Kidney epithelial cell (primary cell): ENCODE measurements at regions not wholly inside any gene's neighbourhood (a gene's known extent, or its start where the extent isn't known, plus 50 kb on each side); places are given as distances from the start of the nearest gene placed in this dataset.

Experiments used
- DNase-seq: peaks from one replicate; pipeline ENCODE4 v3.0.0-alpha.2; 2010; ENCODE audit warnings: low read depth
- H3K27me3 ChIP-seq: 2 replicates; pipeline ENCODE4 v1.6.0; 2011; ENCODE audit warnings: low read length; ENCODE audit not compliant: control insufficient read depth, insufficient read depth
- H3K36me3 ChIP-seq: 2 replicates; pipeline ENCODE4 v1.5.1; 2011; ENCODE audit warnings: low read length; ENCODE audit not compliant: control insufficient read depth, insufficient read depth
- H3K4me3 ChIP-seq: 2 replicates; pipeline ENCODE4 v1.5.1; 2011; ENCODE audit warnings: low read depth, mild to moderate bottlenecking, control low read depth, low read length
- TF ChIP-seq, protein P1 (sequence below): IDR thresholded peaks from 2 replicates; pipeline ENCODE4 v1.5.1; 2011; ENCODE audit warnings: mild to moderate bottlenecking, moderate library complexity, low read length, control low read depth, inconsistent platforms; ENCODE audit not compliant: insufficient read depth, poor library complexity, severe bottlenecking

DNA sequence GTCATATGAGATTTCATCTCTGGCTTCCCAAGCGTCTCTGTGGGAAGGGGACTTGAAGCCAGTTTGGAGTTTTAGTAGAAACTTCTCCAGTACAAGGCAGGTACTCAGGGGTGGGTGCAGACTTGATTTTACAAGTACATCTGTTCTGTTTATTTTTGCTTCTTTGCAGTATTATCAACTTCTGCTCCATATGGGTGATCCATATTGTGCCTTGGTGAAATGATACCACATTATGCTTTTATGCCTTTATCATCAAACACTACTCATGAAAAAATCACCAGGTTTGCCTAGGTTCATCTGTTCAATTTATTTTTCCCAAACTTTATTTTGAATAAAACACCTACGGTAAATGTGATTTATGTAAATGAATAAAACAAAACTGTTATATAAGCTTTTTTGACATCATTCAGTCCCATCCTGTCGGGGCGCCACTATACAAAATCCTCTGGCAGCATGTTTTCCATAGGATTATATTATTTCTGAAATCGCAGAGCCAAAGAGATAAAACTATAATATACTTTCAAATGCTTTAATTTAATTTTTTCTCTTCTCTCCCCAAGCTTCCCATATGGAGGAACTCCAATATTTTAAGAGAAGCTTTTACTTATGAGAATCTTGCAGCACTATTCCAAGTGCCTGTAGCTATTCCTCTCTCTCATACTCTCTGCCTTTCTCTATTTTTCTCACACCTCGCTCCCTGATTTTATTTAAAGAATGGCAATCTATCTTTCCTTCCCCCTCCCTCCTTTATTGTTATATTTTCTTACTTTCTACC is 490.9 kb downstream of the RNF144A start:
- H3K27me3 ChIP-seq: no peaks in the 10 kb centered on the region
- no peaks in the 10 kb centered on the region for H3K36me3 ChIP-seq
- H3K4me3 ChIP-seq: no peak overlapping the region
- DNase-seq: no peak
- TF ChIP-seq, protein P1, sequence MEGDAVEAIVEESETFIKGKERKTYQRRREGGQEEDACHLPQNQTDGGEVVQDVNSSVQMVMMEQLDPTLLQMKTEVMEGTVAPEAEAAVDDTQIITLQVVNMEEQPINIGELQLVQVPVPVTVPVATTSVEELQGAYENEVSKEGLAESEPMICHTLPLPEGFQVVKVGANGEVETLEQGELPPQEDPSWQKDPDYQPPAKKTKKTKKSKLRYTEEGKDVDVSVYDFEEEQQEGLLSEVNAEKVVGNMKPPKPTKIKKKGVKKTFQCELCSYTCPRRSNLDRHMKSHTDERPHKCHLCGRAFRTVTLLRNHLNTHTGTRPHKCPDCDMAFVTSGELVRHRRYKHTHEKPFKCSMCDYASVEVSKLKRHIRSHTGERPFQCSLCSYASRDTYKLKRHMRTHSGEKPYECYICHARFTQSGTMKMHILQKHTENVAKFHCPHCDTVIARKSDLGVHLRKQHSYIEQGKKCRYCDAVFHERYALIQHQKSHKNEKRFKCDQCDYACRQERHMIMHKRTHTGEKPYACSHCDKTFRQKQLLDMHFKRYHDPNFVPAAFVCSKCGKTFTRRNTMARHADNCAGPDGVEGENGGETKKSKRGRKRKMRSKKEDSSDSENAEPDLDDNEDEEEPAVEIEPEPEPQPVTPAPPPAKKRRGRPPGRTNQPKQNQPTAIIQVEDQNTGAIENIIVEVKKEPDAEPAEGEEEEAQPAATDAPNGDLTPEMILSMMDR: no peak

DNA sequence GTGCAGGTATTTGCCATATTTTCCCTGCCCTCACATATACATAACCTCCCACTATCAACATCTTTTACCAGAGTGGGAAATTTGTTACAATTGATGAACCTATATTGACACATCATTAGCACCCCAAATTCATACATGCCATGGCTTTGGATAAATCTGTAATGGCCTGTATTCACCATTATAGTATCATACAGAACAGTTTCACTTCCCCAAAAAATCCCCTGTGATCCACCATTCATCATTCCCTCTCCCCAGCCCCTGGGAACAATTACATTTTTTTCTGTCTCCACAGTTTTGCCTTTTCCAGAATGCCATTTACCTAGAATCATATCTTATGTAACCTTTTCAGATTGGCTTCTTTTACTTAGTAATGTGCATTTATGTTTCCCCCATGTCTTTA is 494.5 kb downstream of the RNF144A start:
- Histone ChIP-seq H3K4me3 (no peak overlapping the region), H3K36me3 (no peaks in the 10 kb centered on the region), H3K27me3 (no peaks in the 10 kb centered on the region)
- DNase-seq: no peak
- TF ChIP-seq, protein P1: no peak

DNA sequence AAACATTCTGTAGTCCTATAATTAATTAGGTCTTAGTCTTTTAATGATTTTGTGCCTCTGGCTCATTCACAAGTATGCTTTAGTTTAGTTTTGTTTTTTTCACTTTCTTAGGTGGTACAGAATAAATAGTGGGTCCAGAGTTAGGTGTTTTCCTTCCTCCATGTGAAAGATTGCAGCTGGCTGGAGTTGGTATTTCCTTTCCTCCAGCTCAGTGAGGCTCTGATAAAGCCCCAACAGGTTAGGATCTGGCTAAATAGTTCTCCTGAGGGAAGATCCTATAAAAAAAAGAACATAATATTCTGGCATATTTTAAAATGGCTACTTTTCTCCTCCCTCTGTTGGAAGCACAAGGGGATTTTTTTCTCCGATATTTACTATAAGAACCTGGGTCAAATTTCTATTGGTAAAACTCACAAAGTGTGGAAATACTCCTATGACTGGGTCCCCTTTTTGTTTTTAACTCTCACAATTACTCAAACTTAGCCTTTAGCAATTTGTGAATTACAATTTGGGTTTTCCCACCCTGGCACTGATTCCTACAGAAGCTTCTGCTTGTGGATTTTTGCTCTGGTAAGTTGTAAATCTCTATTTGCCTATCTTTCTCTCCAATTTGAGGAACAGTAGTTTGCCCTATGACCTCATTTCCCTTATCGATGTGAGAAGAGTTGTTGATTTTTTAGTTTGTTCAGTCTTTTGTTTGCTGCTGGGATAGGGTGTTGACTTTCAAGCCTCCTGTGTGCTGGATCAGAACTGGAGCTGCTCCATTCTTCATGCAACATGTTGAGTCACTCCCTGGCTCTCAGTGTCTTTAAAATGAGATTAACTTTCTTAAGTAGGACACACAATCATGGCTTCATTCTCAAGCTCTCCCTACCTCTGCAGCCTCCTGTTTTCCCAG is 500.9 kb downstream of the RNF144A start:
- TF ChIP-seq, protein P1: no peak
- H3K27me3 ChIP-seq: peaks cover 2% of the 10 kb centered on the region
- H3K36me3 ChIP-seq: no peaks in the 10 kb centered on the region
- no peak overlapping the region for H3K4me3 ChIP-seq
- DNase-seq: no peak

DNA sequence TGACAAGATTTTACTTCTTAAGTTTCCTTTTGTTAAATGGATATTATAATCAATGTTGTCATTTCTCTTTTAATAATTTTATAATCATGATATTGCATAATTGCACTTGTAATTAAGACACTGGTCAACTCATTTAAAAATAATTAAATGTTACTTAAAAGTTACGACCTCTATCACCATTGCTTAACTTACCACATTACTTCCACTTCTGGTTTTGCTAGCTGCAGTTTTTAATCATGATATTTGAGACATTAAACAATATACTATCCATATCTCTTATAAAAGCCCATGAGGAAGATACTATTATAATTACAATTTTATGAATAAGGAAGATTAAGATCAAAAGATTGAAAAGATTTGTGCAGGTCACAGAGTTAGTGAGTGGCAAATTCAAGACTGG is 502.0 kb downstream of the RNF144A start:
- TF ChIP-seq, protein P1: no peak
- no peak overlapping the region for H3K4me3 ChIP-seq
- H3K27me3 ChIP-seq: peaks cover 2% of the 10 kb centered on the region
- H3K36me3 ChIP-seq: no peaks in the 10 kb centered on the region
- no peak for DNase-seq

DNA sequence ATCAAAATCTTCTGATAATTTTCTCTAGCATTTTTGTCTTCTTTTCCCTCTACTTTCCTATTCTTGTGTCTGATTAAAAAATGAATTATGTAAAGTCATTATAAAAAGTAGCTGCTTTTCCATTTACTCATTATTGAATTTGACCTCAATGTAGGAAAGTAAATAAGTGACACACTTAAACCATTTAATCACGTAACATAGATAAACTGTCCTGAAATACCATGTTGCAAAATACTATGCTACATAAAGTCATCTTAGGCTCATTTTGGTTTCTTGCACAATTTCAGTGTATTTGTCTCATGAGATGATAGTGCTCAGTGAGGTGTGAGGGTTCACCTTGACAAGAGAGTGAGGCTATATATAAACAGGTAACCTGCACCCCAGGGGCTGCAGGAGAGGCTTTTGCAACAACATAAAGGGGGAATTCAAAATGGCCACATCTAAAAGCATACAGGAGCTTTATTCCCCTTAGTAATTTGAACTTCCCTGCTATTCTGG is 502.7 kb downstream of the RNF144A start:
- DNase-seq: no peak
- Histone ChIP-seq H3K4me3 (no peak overlapping the region), H3K27me3 (peaks cover 2% of the 10 kb centered on the region), H3K36me3 (no peaks in the 10 kb centered on the region)
- TF ChIP-seq, protein P1: no peak
